Aorta (tissue), 5 donors: ENCODE measurements at regions not wholly inside any gene's neighbourhood (a gene's known extent, or its start where the extent isn't known, plus 50 kb on each side); places are given as distances from the start of the nearest gene placed in this dataset.

Experiments
- ATAC-seq: fragments of 200-7000 bp; cut with Tn5 transposase; one replicate; pipeline ENCODE4 v1.9.1; 2022; ENCODE audit warnings: moderate library complexity; ENCODE audit not compliant: low FRiP score
- DNase-seq, 2 donors: peaks; one replicate each; pipeline ENCODE4 v3.0.0-alpha.2; 2020
- H3K27ac ChIP-seq, 2 donors: one replicate each; pipeline ENCODE4 v1.5.1; 2013; ENCODE audit warnings: low read length in 2 of 2, mild to moderate bottlenecking in 2 of 2, moderate library complexity in 2 of 2, control low read depth in 1 of 2, inconsistent platforms in 1 of 2, low read depth in 1 of 2
- H3K27me3 ChIP-seq, 2 donors: one replicate each; pipeline ENCODE4 v1.6.1; 2013; ENCODE audit warnings: control low read depth in 1 of 2, low read length in 1 of 2, mild to moderate bottlenecking in 1 of 2, moderate library complexity in 1 of 2; ENCODE audit not compliant: insufficient read depth in 2 of 2, control insufficient read depth in 1 of 2
- H3K36me3 ChIP-seq, 2 donors: one replicate each; pipeline ENCODE4 v1.6.1; 2013; ENCODE audit warnings: control low read depth in 1 of 2, low read length in 1 of 2, mild to moderate bottlenecking in 1 of 2; ENCODE audit not compliant: insufficient read depth in 2 of 2, control insufficient read depth in 1 of 2
- H3K4me1 ChIP-seq, 2 donors: one replicate each; pipeline ENCODE4 v1.6.1; 2013; ENCODE audit warnings: low read length in 2 of 2, control low read depth in 1 of 2, mild to moderate bottlenecking in 1 of 2, moderate library complexity in 1 of 2; ENCODE audit not compliant: insufficient read depth in 2 of 2, control insufficient read depth in 1 of 2
- H3K4me3 ChIP-seq, 2 donors: one replicate each; pipeline ENCODE4 v1.5.1; 2013; ENCODE audit warnings: low read length in 2 of 2, control low read depth in 1 of 2, mild to moderate bottlenecking in 1 of 2
- H3K9me3 ChIP-seq: one replicate; pipeline ENCODE4 v1.6.1; 2013; ENCODE audit warnings: mild to moderate bottlenecking, low read length; ENCODE audit not compliant: control insufficient read depth
- WGBS, 2 donors: extraction: QIAGEN DNeasy Blood & Tissue Kit; methylation state at CpG; one replicate each; pipeline ENCODE4 v1.1.7; 2013; 5-methylcytosine and 5-hydroxymethylcytosine counted together
- intact Hi-C, 2 donors: fragments of 100-400 bp; cut with DNase I; formaldehyde crosslinking; loops; one replicate each; pipeline versions ENCODE4 v1.14.2 to v1.15.0; 2022
- donor health status: healthy with polysubstance abuse.
- donor health status: Bipolar disorder and iron deficiency.
- donor health status: DM: no; HTN: no; CAD: no.
- donor health status: DM: no; HTN: no; CAD: no.
- donor health status: DM: yes; HTN: yes; CAD: no.

- Histone ChIP-seq H3K9me3 (no peaks in the 10 kb centered on the region), H3K4me3 (no peak overlapping the region), H3K36me3 (no peaks in the 10 kb centered on the region), H3K27ac (no peak overlapping the region), H3K4me1 (peaks cover 2 to 3% of the 10 kb centered on the region in 2 donors), H3K27me3 (no peaks in the 10 kb centered on the region)
- ATAC-seq = no peak
- no peak for DNase-seq
- intact Hi-C loops = loop anchor here (10.0 kb wide), 1 partner anchor 61 kb away; no protein-coding TSS in a partner anchor
- WGBS, 2 donors = 2 to 5% methylated on average over 1 of the region's 1 CpG
Measured at GRCh38 chr11:113615773-113616172, 90.3 kb downstream of the TMPRSS5 start.

- Histone ChIP-seq H3K4me1 (peaks cover 2 to 3% of the 10 kb centered on the region in 2 donors), H3K27ac (no peak overlapping the region), H3K27me3 (no peaks in the 10 kb centered on the region), H3K9me3 (no peaks in the 10 kb centered on the region), H3K4me3 (no peak overlapping the region), H3K36me3 (no peaks in the 10 kb centered on the region)
- 42 to 59% methylated on average over 3 of the region's 3 CpGs for WGBS, 2 donors
- no peak for DNase-seq
- ATAC-seq = no peak
- intact Hi-C loops = loop anchor here (10.0 kb wide), 1 partner anchor 60 kb away; no protein-coding TSS in a partner anchor
Measured at GRCh38 chr11:113615098-113615497, 91.0 kb downstream of the TMPRSS5 start.

- Histone ChIP-seq H3K27me3 (no peaks in the 10 kb centered on the region), H3K27ac (no peak overlapping the region), H3K4me1 (peaks cover 2 to 3% of the 10 kb centered on the region in 2 donors), H3K9me3 (no peaks in the 10 kb centered on the region), H3K36me3 (no peaks in the 10 kb centered on the region), H3K4me3 (no peak overlapping the region)
- WGBS, 2 donors = 68 to 75% methylated on average over 2 of the region's 2 CpGs
- DNase-seq = no peak
- intact Hi-C loops = loop anchor here (10.0 kb wide), 1 partner anchor 59 kb away; no protein-coding TSS in a partner anchor
- ATAC-seq = no peak
Measured at GRCh38 chr11:113614097-113614496, 92.0 kb downstream of the TMPRSS5 start.

- no peak for ATAC-seq
- Histone ChIP-seq H3K36me3 (no peaks in the 10 kb centered on the region), H3K27me3 (no peaks in the 10 kb centered on the region), H3K4me1 (peaks cover 2 to 3% of the 10 kb centered on the region in 2 donors), H3K27ac (peak overlapping the region in 1 of 2 donors; percentile 70), H3K4me3 (no peak overlapping the region), H3K9me3 (no peaks in the 10 kb centered on the region)
- WGBS, 2 donors = 12 to 13% methylated on average over 5 of the region's 5 CpGs
- intact Hi-C loops = loop anchor here (10.0 kb wide), 1 partner anchor 59 kb away; no protein-coding TSS in a partner anchor
- no peak for DNase-seq
Measured at GRCh38 chr11:113613619-113614018, 92.5 kb downstream of the TMPRSS5 start.

- Histone ChIP-seq H3K36me3 (no peaks in the 10 kb centered on the region), H3K4me3 (no peak overlapping the region), H3K27ac (no peak overlapping the region), H3K4me1 (peaks cover 0 to 3% of the 10 kb centered on the region in 2 donors), H3K27me3 (no peaks in the 10 kb centered on the region), H3K9me3 (no peaks in the 10 kb centered on the region)
- intact Hi-C loops = no loop called here
- WGBS, 2 donors = 45 to 92% methylated on average over 1 of the region's 1 CpG
- ATAC-seq (no peak), DNase-seq (no peak)
Measured at GRCh38 chr11:113604186-113604585, 101.9 kb downstream of the TMPRSS5 start.

GRCh38 chr11:113603277-113604059 is 102.6 kb downstream of the TMPRSS5 start:
- 36 to 40% methylated on average over 5 of the region's 5 CpGs for WGBS, 2 donors

GRCh38 chr11:113602483-113602882 is 103.6 kb downstream of the TMPRSS5 start:
- Histone ChIP-seq H3K27ac (peak overlapping the region in 1 of 2 donors; percentile 36), H3K4me3 (no peak overlapping the region)

More at GRCh38 chr11:113603277-113604059, 102.6 kb downstream of the TMPRSS5 start:
- H3K27me3 ChIP-seq = no peaks in the 10 kb centered on the region
- H3K4me1 ChIP-seq = peaks cover 0 to 3% of the 10 kb centered on the region in 2 donors
- no peak overlapping the region for H3K4me3 ChIP-seq
- H3K9me3 ChIP-seq = no peaks in the 10 kb centered on the region
- ATAC-seq (peak; percentile 68), DNase-seq (peak in 1 of 2 donors; percentile 69)
- intact Hi-C loops = no loop called here
- H3K36me3 ChIP-seq = no peaks in the 10 kb centered on the region
- peak overlapping the region in 1 of 2 donors; percentile 19 for H3K27ac ChIP-seq

GRCh38 chr11:113596658-113597057 is 109.5 kb downstream of the TMPRSS5 start:
- DNase-seq (no peak), ATAC-seq (no peak)
- H3K4me3 ChIP-seq = no peak overlapping the region
- intact Hi-C loops = no loop called here
- no peak overlapping the region for H3K27ac ChIP-seq
- H3K4me1 ChIP-seq = peaks cover 0 to 4% of the 10 kb centered on the region in 2 donors
- WGBS, 2 donors = 68 to 72% methylated on average over 5 of the region's 5 CpGs
- no peaks in the 10 kb centered on the region for H3K9me3 ChIP-seq
- no peaks in the 10 kb centered on the region for H3K27me3 ChIP-seq
- no peaks in the 10 kb centered on the region for H3K36me3 ChIP-seq

More at GRCh38 chr11:113602483-113602882, 103.6 kb downstream of the TMPRSS5 start:
- DNase-seq = no peak
- Histone ChIP-seq H3K4me1 (peaks cover 0 to 3% of the 10 kb centered on the region in 2 donors), H3K9me3 (no peaks in the 10 kb centered on the region), H3K27me3 (no peaks in the 10 kb centered on the region), H3K36me3 (no peaks in the 10 kb centered on the region)
- WGBS, 2 donors = 46 to 56% methylated on average over 2 of the region's 2 CpGs
- ATAC-seq = no peak
- intact Hi-C loops = no loop called here
